HUES6 (cell line): ENCODE measurements at regions not wholly inside any gene's neighbourhood (a gene's known extent, or its start where the extent isn't known, plus 50 kb on each side); places are given as distances from the start of the nearest gene placed in this dataset.

Experiments
- H3K27ac ChIP-seq: 2 replicates; pipeline ENCODE4 v1.7.0; 2013; ENCODE audit warnings: low read depth, mild to moderate bottlenecking, low read length, inconsistent platforms
- H3K27me3 ChIP-seq: 2 replicates; pipeline ENCODE4 v1.6.1; 2013; ENCODE audit warnings: low read length; ENCODE audit not compliant: control insufficient read depth, insufficient read depth
- H3K36me3 ChIP-seq: 2 replicates; pipeline ENCODE4 v1.6.1; 2013; ENCODE audit warnings: low read length; ENCODE audit not compliant: control insufficient read depth, insufficient read depth
- H3K4me1 ChIP-seq: 2 replicates; pipeline ENCODE4 v1.6.1; 2013; ENCODE audit warnings: low read length; ENCODE audit not compliant: control insufficient read depth, insufficient read depth
- H3K4me3 ChIP-seq: 2 replicates; pipeline ENCODE4 v1.5.1; 2013; ENCODE audit warnings: low read depth, low read length
- H3K9ac ChIP-seq: one replicate; pipeline ENCODE4 v1.6.1; 2013; ENCODE audit warnings: mild to moderate bottlenecking, low read length
- H3K9me3 ChIP-seq: 2 replicates; pipeline ENCODE4 v1.6.1; 2013; ENCODE audit warnings: low read depth, low read length; ENCODE audit not compliant: control insufficient read depth, insufficient read depth

DNA sequence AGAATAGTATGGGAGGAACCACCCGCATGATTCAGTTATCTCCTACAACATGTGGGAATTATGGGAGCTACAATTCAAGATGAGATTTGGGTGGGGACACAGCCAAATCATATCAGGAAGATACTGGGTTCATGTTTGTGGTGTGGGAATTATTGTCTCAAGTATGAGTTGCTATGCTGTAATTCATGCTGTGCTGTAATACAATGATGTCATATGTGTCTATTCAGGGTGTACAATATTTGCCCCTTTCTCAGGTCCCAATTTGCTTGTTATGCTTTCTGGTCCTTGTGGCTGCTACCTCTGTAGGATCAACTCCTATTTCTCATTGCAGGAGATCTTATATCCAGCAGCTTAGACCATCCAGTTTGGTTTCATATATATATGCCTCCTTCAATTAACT lies 52.2 kb upstream of the ARHGAP20 start:
- Histone ChIP-seq H3K9me3 (no peaks in the 10 kb centered on the region), H3K4me3 (no peak overlapping the region), H3K4me1 (peaks cover 6% of the 10 kb centered on the region; the same call in 1 of the 2 replicates), H3K36me3 (no peaks in the 10 kb centered on the region), H3K27me3 (no peaks in the 10 kb centered on the region), H3K27ac (no peak overlapping the region), H3K9ac (no peak overlapping the region)

DNA sequence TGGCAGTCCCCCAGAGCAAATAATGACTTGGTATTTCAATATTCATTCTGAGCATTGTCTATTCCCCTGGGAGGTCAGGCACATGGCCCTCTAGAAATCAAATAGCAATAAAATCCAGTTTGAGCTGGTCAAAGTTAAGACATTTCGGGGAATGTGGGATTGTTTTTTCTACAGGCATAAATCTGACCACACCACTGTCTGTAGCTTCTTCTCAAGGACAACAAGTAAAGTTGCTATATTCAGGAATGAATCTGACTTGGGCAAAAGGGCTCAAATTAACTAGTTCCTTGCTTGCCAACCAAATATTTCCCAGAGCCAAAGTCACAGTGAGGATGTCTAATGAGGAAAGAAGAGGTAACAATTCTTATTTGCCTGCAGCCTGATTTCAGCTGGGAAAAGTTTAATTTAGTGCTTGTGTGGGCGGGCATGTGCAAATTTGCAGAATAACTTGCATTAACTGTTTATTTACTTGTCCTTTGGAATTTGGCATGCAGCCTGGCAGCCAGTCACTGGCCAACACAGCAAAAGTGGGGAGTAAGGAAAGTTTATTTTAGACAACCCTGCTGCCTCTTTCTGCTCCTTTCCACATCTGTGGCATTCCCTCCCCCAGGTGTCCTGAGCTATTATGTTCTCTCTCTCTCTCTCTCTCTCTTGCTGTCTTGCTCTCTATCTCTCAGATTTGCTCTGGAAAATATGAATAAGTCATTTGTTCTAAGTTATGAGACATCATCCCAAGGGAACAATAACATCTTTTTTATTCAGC lies 51.2 kb upstream of the ARHGAP20 start:
- Histone ChIP-seq H3K27me3 (no peaks in the 10 kb centered on the region), H3K27ac (no peak overlapping the region), H3K9ac (no peak overlapping the region), H3K4me3 (no peak overlapping the region), H3K36me3 (no peaks in the 10 kb centered on the region), H3K4me1 (peaks cover 6% of the 10 kb centered on the region; the same call in 1 of the 2 replicates), H3K9me3 (no peaks in the 10 kb centered on the region)

DNA sequence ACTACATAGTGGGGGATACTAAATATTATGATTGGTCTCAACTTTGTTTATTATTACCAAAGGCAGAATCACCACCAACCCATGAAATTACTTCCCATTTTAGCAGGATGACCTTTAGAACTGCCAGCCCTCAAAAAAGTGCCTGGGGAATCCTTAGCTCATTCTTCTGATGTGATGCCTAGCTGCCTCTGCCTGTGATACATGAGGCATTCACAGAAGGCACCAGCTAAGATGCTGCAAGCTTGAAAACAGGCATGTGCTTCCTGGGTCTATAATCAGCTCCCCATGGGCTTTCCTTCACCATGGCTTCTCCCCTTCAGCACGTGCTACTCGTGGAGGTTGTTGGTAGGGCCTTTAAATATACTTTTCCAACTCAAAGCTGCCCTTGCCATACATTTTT lies 50.4 kb upstream of the ARHGAP20 start:
- H3K36me3 ChIP-seq = no peaks in the 10 kb centered on the region
- H3K27ac ChIP-seq = no peak overlapping the region
- H3K27me3 ChIP-seq = no peaks in the 10 kb centered on the region
- no peaks in the 10 kb centered on the region for H3K9me3 ChIP-seq
- H3K4me3 ChIP-seq = no peak overlapping the region
- H3K4me1 ChIP-seq = peaks cover 6% of the 10 kb centered on the region; the same call in 1 of the 2 replicates
- no peak overlapping the region for H3K9ac ChIP-seq
